SK-N-SH (cell line): ENCODE measurements at regions not wholly inside any gene's neighbourhood (a gene's known extent, or its start where the extent isn't known, plus 50 kb on each side); places are given as distances from the start of the nearest gene placed in this dataset.

Experiments used
- CTCF ChIA-PET: fragments of 300-600, 350-600 bp; formaldehyde crosslinking; extraction: SDS; loops from one replicate; lab custom pipeline; 2021; lab: Yijun Ruan, JAX
- POLR2A ChIA-PET: fragments of 350-600 bp; sonication (Branson Sonifier 250); formaldehyde crosslinking; extraction: SDS; loops from one replicate; lab custom pipeline; 2020; ENCODE audit warnings: antibody characterized with exemption, inconsistent platforms; lab: Yijun Ruan, JAX
- DNase-seq: peaks from one replicate; pipeline ENCODE4 v3.0.0; 2012
- H2AFZ ChIP-seq: fragments of 200-600 bp; sonication (generic); 2 replicates; pipeline ENCODE4 v1.8.1; 2016; ENCODE audit warnings: antibody characterized with exemption, mild to moderate bottlenecking, low read depth
- H3F3A ChIP-seq: fragments of 200-600 bp; sonication (generic); replicated peaks from 2 replicates; pipeline ENCODE3; 2016; ENCODE audit warnings: antibody characterized with exemption, mild to moderate bottlenecking; ENCODE audit not compliant: insufficient read depth
- H3K27ac ChIP-seq, 2 experiments: fragments of 200-500 bp in 1 of 2; fragments of 200-600 bp in 1 of 2; sonication (Bioruptor generic) in 1 of 2; sonication (generic), shearing (Covaris generic) in 1 of 2; 2 replicates each; pipeline versions ENCODE4 v1.5.1 to v1.6.1; 2014 to 2016; ENCODE audit warnings: low read depth in 2 of 2, inconsistent platforms in 1 of 2, low read length in 1 of 2, mild to moderate bottlenecking in 1 of 2, mixed read lengths in 1 of 2
- H3K27me3 ChIP-seq: fragments of 200-600 bp; sonication (generic), shearing (Covaris generic); 2 replicates; pipeline ENCODE4 v1.6.1; 2016; ENCODE audit warnings: mixed run types; ENCODE audit not compliant: insufficient read depth
- H3K36me3 ChIP-seq, 2 experiments: fragments of 200-500 bp in 1 of 2; fragments of 200-600 bp in 1 of 2; sonication (Bioruptor generic) in 1 of 2; sonication (generic) in 1 of 2; replicated peaks in 1 of 2; 2 replicates each; pipeline versions ENCODE3 to v1.5.1; 2014 to 2016; ENCODE audit warnings: low read length in 1 of 2, mild to moderate bottlenecking in 1 of 2; ENCODE audit not compliant: insufficient read depth in 2 of 2, control insufficient read depth in 1 of 2
- H3K4me1 ChIP-seq, 2 experiments: fragments of 200-500 bp in 1 of 2; fragments of 200-600 bp in 1 of 2; sonication (Bioruptor generic) in 1 of 2; sonication (generic), shearing (Covaris generic) in 1 of 2; 2 replicates each; pipeline versions ENCODE4 v1.5.1 to v1.6.1; 2014 to 2016; ENCODE audit warnings: low read depth in 1 of 2, low read length in 1 of 2, mixed run types in 1 of 2; ENCODE audit not compliant: insufficient read depth in 2 of 2, control insufficient read depth in 1 of 2
- H3K4me2 ChIP-seq: fragments of 200-600 bp; sonication (generic), shearing (Covaris generic); 2 replicates; pipeline ENCODE4 v1.6.1; 2017; ENCODE audit warnings: mixed run types
- H3K4me3 ChIP-seq, 2 experiments: fragments of 200-500 bp in 1 of 2; fragments of 200-600 bp in 1 of 2; sonication (Bioruptor generic) in 1 of 2; sonication (generic), shearing (Covaris generic) in 1 of 2; 2 replicates each; pipeline versions ENCODE4 v1.5.1 to v1.8.1; 2014 to 2016; ENCODE audit warnings: low read depth in 2 of 2, inconsistent platforms in 1 of 2, low read length in 1 of 2, mild to moderate bottlenecking in 1 of 2, mixed read lengths in 1 of 2, moderate library complexity in 1 of 2
- H3K79me2 ChIP-seq: fragments of 200-600 bp; sonication (generic); 2 replicates; pipeline ENCODE4 v1.8.1; 2017; ENCODE audit warnings: mild to moderate bottlenecking; ENCODE audit not compliant: insufficient read depth
- H3K9ac ChIP-seq: fragments of 200-600 bp; sonication (generic); 2 replicates; pipeline ENCODE4 v1.6.1; 2017; ENCODE audit warnings: mixed run types
- H3K9me2 ChIP-seq: fragments of 200-600 bp; sonication (generic); 2 replicates; pipeline ENCODE4 v1.6.1; 2017; ENCODE audit warnings: mixed run types
- H3K9me3 ChIP-seq: fragments of 200-600 bp; sonication (generic); 2 replicates; pipeline ENCODE4 v1.6.1; 2017; ENCODE audit warnings: mixed run types, mild to moderate bottlenecking, moderate library complexity
- H4K20me1 ChIP-seq: fragments of 200-600 bp; sonication (generic); 2 replicates; pipeline ENCODE4 v1.6.1; 2017; ENCODE audit warnings: mild to moderate bottlenecking, mixed run types; ENCODE audit not compliant: insufficient read depth
- CHD2 ChIP-seq: fragments of 150-350 bp; IDR thresholded peaks from 2 replicates; pipeline ENCODE4 v1.6.1; 2018; ENCODE audit warnings: low read length; ENCODE audit not compliant: partially characterized antibody
- CTCF ChIP-seq: fragments of 200-600 bp; sonication (generic); IDR thresholded peaks from 2 replicates; pipeline ENCODE4 v1.6.1; 2017; ENCODE audit warnings: antibody characterized with exemption, mild to moderate bottlenecking, moderate library complexity
- ELF1 ChIP-seq: IDR thresholded peaks from 2 replicates; pipeline ENCODE4 v1.4.0; 2012
- EP300 ChIP-seq, 2 experiments: IDR thresholded peaks; 2 replicates each; pipeline versions ENCODE4 v1.4.0 to v1.6.1; 2012; ENCODE audit warnings: borderline replicate concordance in 1 of 2, low read depth in 1 of 2, low read length in 1 of 2
- FOXJ3 ChIP-seq: sonication (generic); formaldehyde crosslinking; IDR thresholded peaks from 2 replicates; pipeline ENCODE4 v1.5.1; 2020; ENCODE audit warnings: mild to moderate bottlenecking, missing genetic modification reagents
- JUND ChIP-seq: IDR thresholded peaks from 2 replicates; pipeline ENCODE4 v1.4.0; 2012
- MEF2A ChIP-seq: IDR thresholded peaks from 2 replicates; pipeline ENCODE4 v1.4.0; 2012; ENCODE audit warnings: low read depth, borderline replicate concordance
- MXI1 ChIP-seq: IDR thresholded peaks from 2 replicates; pipeline ENCODE4 v1.6.1; 2012; ENCODE audit warnings: mild to moderate bottlenecking, low read depth, low read length, improper control_type of control experiment
- NFIC ChIP-seq: IDR thresholded peaks from 2 replicates; pipeline ENCODE4 v1.4.0; 2012; ENCODE audit warnings: borderline replicate concordance
- NRF1 ChIP-seq: IDR thresholded peaks from 2 replicates; pipeline ENCODE4 v1.6.1; 2012; ENCODE audit warnings: low read depth, mild to moderate bottlenecking, low read length
- PBX3 ChIP-seq: IDR thresholded peaks from 2 replicates; pipeline ENCODE4; 2012
- POLR2AphosphoS5 ChIP-seq: IDR thresholded peaks from 2 replicates; pipeline ENCODE4 v1.6.1; 2012; ENCODE audit warnings: low read depth, low read length
- RAD21 ChIP-seq: IDR thresholded peaks from 2 replicates; pipeline ENCODE4 v1.6.1; 2012; ENCODE audit warnings: mild to moderate bottlenecking, low read length
- RCOR1 ChIP-seq: fragments of 150-350 bp; IDR thresholded peaks from 2 replicates; pipeline ENCODE4 v1.6.1; 2017; ENCODE audit warnings: antibody characterized with exemption, low read length
- SMC3 ChIP-seq: IDR thresholded peaks from 2 replicates; pipeline ENCODE4 v1.6.1; 2012; ENCODE audit warnings: low read depth, low read length, improper control_type of control experiment
- TAF1 ChIP-seq: IDR thresholded peaks from 2 replicates; pipeline ENCODE4 v1.6.1; 2012; ENCODE audit warnings: low read depth, mild to moderate bottlenecking, low read length, moderate library complexity, borderline replicate concordance
- TEAD4 ChIP-seq: IDR thresholded peaks from 2 replicates; pipeline ENCODE4 v1.4.0; 2012; ENCODE audit warnings: mild to moderate bottlenecking, borderline replicate concordance; ENCODE audit not compliant: insufficient read depth
- USF1 ChIP-seq: IDR thresholded peaks from 2 replicates; pipeline ENCODE4 v1.4.0; 2012; ENCODE audit warnings: low read depth, borderline replicate concordance
- USF2 ChIP-seq: fragments of 150-350 bp; IDR thresholded peaks from 2 replicates; pipeline ENCODE4 v1.6.1; 2017; ENCODE audit warnings: antibody characterized with exemption, low read length, low read depth, borderline replicate concordance
- ZBTB33 ChIP-seq: IDR thresholded peaks from 2 replicates; pipeline ENCODE4 v1.4.0; 2012; ENCODE audit warnings: low read depth, borderline replicate concordance
- WGBS: methylation state at CpG from one replicate; pipeline ENCODE4 v1.1.6; 2017; ENCODE audit warnings: low lambda C conversion rate; 5-methylcytosine and 5-hydroxymethylcytosine counted together

GRCh38 chr11:44366741-44367140 is 56.8 kb upstream of the ALX4 start:
- Histone ChIP-seq H3F3A (no peaks in the 10 kb centered on the region), H3K4me3 (no peak overlapping the region), H3K79me2 (no peaks in the 10 kb centered on the region), H4K20me1 (no peaks in the 10 kb centered on the region), H3K27me3 (peaks cover 7% of the 10 kb centered on the region; the same call in 1 of the 2 replicates), H3K27ac (no peak overlapping the region), H2AFZ (no peak overlapping the region), H3K9ac (no peak overlapping the region), H3K4me2 (no peak overlapping the region), H3K9me2 (no peaks in the 10 kb centered on the region), H3K36me3 (no peaks in the 10 kb centered on the region), H3K9me3 (no peaks in the 10 kb centered on the region), H3K4me1 (peaks cover 0 to 2% of the 10 kb centered on the region in 2 experiments; a peak in 1 of 4 replicates)
- CTCF ChIA-PET = no interaction called here
- DNase-seq = no peak
- 50% methylated on average over 8 of the region's 8 CpGs for WGBS
- no peak for TF ChIP-seq NFIC
- POLR2A ChIA-PET = no interaction called here

GRCh38 chr11:44367452-44367851 is 57.5 kb upstream of the ALX4 start:
- Histone ChIP-seq H3K4me1 (peaks cover 0 to 2% of the 10 kb centered on the region in 2 experiments; a peak in 1 of 4 replicates), H3K9me2 (no peaks in the 10 kb centered on the region), H3K4me2 (no peak overlapping the region), H3K27me3 (peaks cover 7% of the 10 kb centered on the region; the same call in 1 of the 2 replicates), H3K9me3 (no peaks in the 10 kb centered on the region)
- TF ChIP-seq MEF2A (no peak), TEAD4 (no peak), EP300 (IDR thresholded peaks at IDR 0.05; ENCODE audit: borderline replicate concordance in 1 of 2, low read depth in 1 of 2, low read length in 1 of 2) (no peak), NFIC (no peak), TAF1 (no peak), RCOR1 (no peak), NRF1 (no peak), FOXJ3 (no peak), ZBTB33 (no peak), RAD21 (no peak), CHD2 (no peak), MXI1 (no peak), JUND (no peak), USF2 (no peak), SMC3 (no peak), CTCF (no peak), ELF1 (no peak), USF1 (no peak), POLR2AphosphoS5 (no peak), PBX3 (no peak)
- TF ChIP-seq, all 33 proteins: peak for 0
- H3K27ac ChIP-seq = no peak overlapping the region
- no peak overlapping the region for H3K9ac ChIP-seq
- ChIA-PET CTCF (interaction anchor here (0.9 kb wide), 1 partner anchor 10 kb away, joined by 3 read pairs; no protein-coding TSS in a partner anchor), POLR2A (no interaction called here)
- WGBS = 19% methylated on average over 1 of the region's 1 CpG
- no peak overlapping the region for H3K4me3 ChIP-seq
- no peak overlapping the region for H2AFZ ChIP-seq
- H3F3A ChIP-seq = no peaks in the 10 kb centered on the region
- H3K79me2 ChIP-seq = no peaks in the 10 kb centered on the region
- H4K20me1 ChIP-seq = no peaks in the 10 kb centered on the region
- DNase-seq = no peak
- H3K36me3 ChIP-seq = no peaks in the 10 kb centered on the region
